ENCODE measurements at regions not wholly inside any gene's neighbourhood (a gene's known extent, or its start where the extent isn't known, plus 50 kb on each side); places are given as distances from the start of the nearest gene placed in this dataset.

DNA sequence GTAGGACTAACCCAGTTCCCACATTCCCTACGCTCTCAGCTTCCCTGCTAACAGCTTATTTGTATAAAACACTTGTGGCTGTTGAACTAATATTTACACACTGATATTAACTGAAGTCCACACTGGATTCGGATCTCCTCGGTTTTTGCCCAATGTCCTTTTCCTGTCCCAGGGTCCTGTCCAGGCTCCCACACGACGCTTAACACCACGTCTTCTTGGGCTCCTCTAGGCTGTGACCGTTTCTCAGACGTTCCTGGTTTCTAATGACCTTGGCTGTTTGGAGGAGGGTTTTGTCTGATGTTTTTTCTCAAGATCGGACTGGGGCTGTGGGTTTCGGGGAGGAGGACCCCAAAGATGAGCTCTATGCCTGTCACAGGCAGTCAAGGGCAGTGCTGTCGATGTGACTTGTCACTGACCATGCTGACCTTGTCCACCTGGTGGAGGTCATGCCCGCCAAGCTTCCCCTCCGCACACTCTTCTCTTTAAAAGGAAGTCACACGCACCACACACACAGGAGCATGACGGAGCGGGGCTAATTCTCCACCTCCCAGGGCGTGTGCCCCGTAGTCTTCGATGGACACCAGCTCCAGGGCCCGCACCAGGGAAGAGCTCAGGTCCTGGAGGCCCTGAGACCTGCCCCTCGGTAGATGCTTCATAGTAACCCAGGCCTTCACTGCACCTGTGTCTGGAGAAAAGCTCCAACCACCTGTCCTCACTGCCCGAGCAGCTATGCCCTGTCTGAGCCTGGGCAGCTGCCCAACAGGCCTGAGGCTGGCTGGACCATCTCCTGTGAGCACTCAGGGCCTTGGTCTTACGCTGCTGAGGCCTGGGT lies 72.0 kb downstream of the TTLL2 start:
- TF ChIP-seq, protein P1, sequence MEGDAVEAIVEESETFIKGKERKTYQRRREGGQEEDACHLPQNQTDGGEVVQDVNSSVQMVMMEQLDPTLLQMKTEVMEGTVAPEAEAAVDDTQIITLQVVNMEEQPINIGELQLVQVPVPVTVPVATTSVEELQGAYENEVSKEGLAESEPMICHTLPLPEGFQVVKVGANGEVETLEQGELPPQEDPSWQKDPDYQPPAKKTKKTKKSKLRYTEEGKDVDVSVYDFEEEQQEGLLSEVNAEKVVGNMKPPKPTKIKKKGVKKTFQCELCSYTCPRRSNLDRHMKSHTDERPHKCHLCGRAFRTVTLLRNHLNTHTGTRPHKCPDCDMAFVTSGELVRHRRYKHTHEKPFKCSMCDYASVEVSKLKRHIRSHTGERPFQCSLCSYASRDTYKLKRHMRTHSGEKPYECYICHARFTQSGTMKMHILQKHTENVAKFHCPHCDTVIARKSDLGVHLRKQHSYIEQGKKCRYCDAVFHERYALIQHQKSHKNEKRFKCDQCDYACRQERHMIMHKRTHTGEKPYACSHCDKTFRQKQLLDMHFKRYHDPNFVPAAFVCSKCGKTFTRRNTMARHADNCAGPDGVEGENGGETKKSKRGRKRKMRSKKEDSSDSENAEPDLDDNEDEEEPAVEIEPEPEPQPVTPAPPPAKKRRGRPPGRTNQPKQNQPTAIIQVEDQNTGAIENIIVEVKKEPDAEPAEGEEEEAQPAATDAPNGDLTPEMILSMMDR (IDR thresholded peaks at IDR 0.05; ENCODE audit: low read depth, low read length) = no peak
- no peak for DNase-seq (ENCODE audit: low read depth)
- H3K4me3 ChIP-seq (ENCODE audit: low read depth, low read length) = no peak overlapping the region

DNA sequence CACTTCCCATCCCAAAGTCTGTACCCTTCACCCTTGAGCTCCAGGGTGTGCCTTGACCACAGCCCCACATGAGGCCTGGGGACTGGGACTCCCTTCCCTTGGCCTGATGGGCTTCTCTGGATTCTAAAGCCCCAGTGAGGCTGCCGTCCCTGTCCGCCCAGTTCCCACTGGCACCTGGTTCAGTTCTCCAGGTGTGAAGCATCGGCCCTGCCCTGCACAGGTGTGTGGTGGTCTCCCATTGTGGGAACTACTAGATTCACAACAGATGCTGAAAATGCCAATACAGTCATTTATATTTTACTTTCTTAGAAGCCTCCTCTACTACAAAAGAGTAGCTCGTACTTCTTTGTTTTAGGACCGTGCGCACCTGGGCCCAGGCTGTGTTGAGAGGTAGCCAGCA lies 72.8 kb downstream of the TTLL2 start:
- no peak for TF ChIP-seq POLR2A (IDR thresholded peaks at IDR 0.05; ENCODE audit: extremely low read depth, insufficient read length)
- TF ChIP-seq, protein P2, sequence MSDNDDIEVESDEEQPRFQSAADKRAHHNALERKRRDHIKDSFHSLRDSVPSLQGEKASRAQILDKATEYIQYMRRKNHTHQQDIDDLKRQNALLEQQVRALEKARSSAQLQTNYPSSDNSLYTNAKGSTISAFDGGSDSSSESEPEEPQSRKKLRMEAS (IDR thresholded peaks at IDR 0.05; ENCODE audit: low read depth, low read length) = no peak
- no peak for TF ChIP-seq MYC (IDR thresholded peaks at IDR 0.05; ENCODE audit: low read depth, low read length)
- TF ChIP-seq, protein P1 (IDR thresholded peaks at IDR 0.05; ENCODE audit: low read depth, low read length) = no peak
- no peak overlapping the region for H3K4me3 ChIP-seq (ENCODE audit: low read depth, low read length)
- DNase-seq (ENCODE audit: low read depth) = no peak

DNA sequence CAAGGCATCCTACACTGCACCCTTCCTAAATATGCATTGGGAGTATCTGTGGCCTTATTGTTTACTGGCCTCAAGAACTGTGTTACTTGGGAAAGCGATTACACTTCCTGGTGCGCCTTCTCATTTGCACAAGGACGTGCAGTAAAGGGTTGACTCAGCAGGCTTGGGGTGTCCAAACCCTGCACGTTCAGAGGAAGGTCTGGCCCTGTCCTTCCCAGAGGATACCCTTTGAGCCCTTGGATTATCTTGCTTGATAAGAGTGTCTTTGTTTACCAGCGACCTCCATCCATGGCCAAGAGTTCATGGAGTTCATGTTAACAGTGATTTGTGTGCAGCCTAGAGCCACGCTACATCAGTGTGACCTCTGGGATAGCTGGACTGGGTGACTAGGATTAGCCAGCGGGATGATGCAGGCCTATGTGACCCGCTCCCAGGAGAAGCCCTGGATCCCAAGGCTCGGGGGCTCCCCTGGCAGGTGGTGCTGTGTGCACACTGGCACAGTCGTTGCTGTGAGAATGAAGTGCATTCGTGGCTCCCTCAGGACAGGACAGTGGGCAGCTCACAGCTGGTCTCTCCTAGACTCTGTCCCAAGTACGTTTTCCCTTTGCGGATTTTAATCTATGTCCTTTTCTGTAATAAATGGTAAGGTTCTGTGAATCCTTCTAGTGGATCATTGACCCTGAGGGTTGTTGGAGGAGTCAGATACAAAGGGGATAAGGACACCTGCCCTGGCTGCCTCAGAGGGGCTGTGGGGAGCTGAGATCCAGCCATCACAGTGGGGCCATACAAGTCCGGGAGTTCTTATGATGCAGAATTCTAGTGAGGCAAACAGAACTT lies 73.5 kb downstream of the TTLL2 start:
- DNase-seq (ENCODE audit: low read depth) = no peak
- TF ChIP-seq POLR2A (IDR thresholded peaks at IDR 0.05; ENCODE audit: extremely low read depth, insufficient read length) (no peak), MYC (IDR thresholded peaks at IDR 0.05; ENCODE audit: low read depth, low read length) (no peak)
- TF ChIP-seq, protein P1 (IDR thresholded peaks at IDR 0.05; ENCODE audit: low read depth, low read length) = no peak
- TF ChIP-seq, protein P2 (IDR thresholded peaks at IDR 0.05; ENCODE audit: low read depth, low read length) = no peak
- H3K4me3 ChIP-seq (ENCODE audit: low read depth, low read length) = no peak overlapping the region

DNA sequence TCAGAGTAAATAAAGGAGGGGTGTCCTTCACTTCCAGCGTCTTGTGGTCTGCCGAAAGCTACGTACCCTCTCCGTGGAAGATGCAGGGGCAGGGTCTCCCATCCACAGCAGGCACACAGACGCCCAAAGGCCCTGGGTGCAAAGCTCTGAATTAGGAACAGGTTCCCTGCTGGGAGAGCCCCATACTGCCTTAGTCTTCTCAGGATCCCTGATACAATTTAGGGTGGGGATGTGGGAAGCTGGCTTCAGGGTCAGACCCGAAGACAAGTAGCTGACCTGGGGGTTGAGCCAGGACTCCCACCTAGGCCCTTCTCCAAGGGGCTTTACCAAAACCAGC lies 74.1 kb downstream of the TTLL2 start:
- no peak overlapping the region for H3K4me3 ChIP-seq (ENCODE audit: low read depth, low read length)
- TF ChIP-seq, protein P2 (IDR thresholded peaks at IDR 0.05; ENCODE audit: low read depth, low read length) = no peak
- TF ChIP-seq, protein P1 (IDR thresholded peaks at IDR 0.05; ENCODE audit: low read depth, low read length) = no peak
- TF ChIP-seq MYC (IDR thresholded peaks at IDR 0.05; ENCODE audit: low read depth, low read length) = no peak
- TF ChIP-seq POLR2A (IDR thresholded peaks at IDR 0.05; ENCODE audit: extremely low read depth, insufficient read length) = no peak
- no peak for DNase-seq (ENCODE audit: low read depth)

DNA sequence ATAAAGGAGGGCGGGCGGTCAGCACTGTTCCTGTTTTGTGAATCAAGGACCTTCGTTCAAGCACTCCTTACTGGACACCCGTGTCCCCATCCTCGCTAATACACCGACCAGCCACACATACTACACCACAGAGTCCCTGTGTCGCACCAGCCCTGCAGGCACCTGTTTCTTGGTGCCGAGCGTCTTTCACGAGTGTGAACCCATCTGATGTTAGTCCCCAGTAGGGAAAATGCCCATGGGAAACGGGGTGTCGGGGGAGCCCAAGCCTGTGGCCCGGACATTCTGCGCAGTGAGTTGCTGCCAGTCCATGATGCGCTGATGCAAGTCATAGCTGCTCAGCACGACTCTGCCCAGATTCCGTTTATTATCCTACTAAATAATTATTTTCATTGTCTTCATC lies 74.7 kb downstream of the TTLL2 start:
- TF ChIP-seq MYC (IDR thresholded peaks at IDR 0.05; ENCODE audit: low read depth, low read length) (no peak), POLR2A (IDR thresholded peaks at IDR 0.05; ENCODE audit: extremely low read depth, insufficient read length) (no peak)
- TF ChIP-seq, protein P2 (IDR thresholded peaks at IDR 0.05; ENCODE audit: low read depth, low read length) = no peak
- TF ChIP-seq, protein P1 (IDR thresholded peaks at IDR 0.05; ENCODE audit: low read depth, low read length) = no peak
- no peak overlapping the region for H3K4me3 ChIP-seq (ENCODE audit: low read depth, low read length)
- no peak for DNase-seq (ENCODE audit: low read depth)

Measured in NB4 (cell line).